ENCODE measurements at regions not wholly inside any gene's neighbourhood (a gene's known extent, or its start where the extent isn't known, plus 50 kb on each side); places are given as distances from the start of the nearest gene placed in this dataset.

DNA sequence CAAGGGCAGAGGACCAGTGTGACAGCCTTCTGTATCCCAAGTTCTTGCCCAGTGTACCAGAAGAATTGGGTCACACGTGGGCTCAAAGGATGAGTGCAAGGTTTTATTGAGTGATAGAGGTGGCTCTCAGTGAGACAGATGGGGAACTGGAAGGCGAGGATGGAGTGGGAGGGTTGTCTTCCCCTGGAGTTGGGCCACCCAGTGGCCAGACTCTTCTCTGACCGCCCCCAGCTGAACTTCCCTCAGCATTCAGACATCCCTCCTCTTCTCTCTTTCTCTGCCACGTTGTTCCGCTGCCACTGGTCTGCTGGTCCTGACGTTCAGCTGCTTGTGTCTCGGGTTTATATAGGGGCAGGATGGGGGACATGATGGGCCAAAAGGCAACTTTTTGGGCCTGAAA lies 150.1 kb upstream of the IVNS1ABP start:
- DNase-seq: no peak
- Histone ChIP-seq H3K27me3 (replicated peaks; ENCODE audit: control insufficient read depth, insufficient read depth, low read length) (no peaks in the 10 kb centered on the region), H3K4me1 (peaks cover 3% of the 10 kb centered on the region; the same call in 1 of the 2 replicates), H3K36me3 (ENCODE audit: control insufficient read depth, insufficient read depth, low read length) (no peaks in the 10 kb centered on the region), H3K4me3 (ENCODE audit: low read depth, low read length) (no peak overlapping the region), H3K9me3 (no peaks in the 10 kb centered on the region)
- Mint-ChIP-seq H3K27ac (ENCODE audit: unreplicated experiment) (no peak overlapping the region), H3K9me3 (ENCODE audit: unreplicated experiment) (peaks cover 12% of the 10 kb centered on the region), H3K36me3 (ENCODE audit: insufficient read depth, unreplicated experiment) (no peaks in the 10 kb centered on the region), H3K4me3 (ENCODE audit: unreplicated experiment) (no peak overlapping the region), H3K4me1 (ENCODE audit: low read depth, unreplicated experiment) (peaks cover 17% of the 10 kb centered on the region), H3K27me3 (ENCODE audit: insufficient read depth, unreplicated experiment) (no peaks in the 10 kb centered on the region)
- BruUV-seq (replicated peaks): no TSS peak
- CTCF ChIA-PET: no interaction called here
- POLR2A ChIA-PET: no interaction called here
- TF ChIP-seq, protein P1, sequence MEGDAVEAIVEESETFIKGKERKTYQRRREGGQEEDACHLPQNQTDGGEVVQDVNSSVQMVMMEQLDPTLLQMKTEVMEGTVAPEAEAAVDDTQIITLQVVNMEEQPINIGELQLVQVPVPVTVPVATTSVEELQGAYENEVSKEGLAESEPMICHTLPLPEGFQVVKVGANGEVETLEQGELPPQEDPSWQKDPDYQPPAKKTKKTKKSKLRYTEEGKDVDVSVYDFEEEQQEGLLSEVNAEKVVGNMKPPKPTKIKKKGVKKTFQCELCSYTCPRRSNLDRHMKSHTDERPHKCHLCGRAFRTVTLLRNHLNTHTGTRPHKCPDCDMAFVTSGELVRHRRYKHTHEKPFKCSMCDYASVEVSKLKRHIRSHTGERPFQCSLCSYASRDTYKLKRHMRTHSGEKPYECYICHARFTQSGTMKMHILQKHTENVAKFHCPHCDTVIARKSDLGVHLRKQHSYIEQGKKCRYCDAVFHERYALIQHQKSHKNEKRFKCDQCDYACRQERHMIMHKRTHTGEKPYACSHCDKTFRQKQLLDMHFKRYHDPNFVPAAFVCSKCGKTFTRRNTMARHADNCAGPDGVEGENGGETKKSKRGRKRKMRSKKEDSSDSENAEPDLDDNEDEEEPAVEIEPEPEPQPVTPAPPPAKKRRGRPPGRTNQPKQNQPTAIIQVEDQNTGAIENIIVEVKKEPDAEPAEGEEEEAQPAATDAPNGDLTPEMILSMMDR (IDR thresholded peaks at IDR 0.05; ENCODE audit: insufficient read depth in 1 of 2, low read depth in 1 of 2, low read length in 1 of 2, severe bottlenecking in 1 of 2, unreplicated experiment in 1 of 2): no peak
- intact Hi-C loops (cut with micrococcal nuclease; ENCODE audit: unreplicated experiment): no loop called here

DNA sequence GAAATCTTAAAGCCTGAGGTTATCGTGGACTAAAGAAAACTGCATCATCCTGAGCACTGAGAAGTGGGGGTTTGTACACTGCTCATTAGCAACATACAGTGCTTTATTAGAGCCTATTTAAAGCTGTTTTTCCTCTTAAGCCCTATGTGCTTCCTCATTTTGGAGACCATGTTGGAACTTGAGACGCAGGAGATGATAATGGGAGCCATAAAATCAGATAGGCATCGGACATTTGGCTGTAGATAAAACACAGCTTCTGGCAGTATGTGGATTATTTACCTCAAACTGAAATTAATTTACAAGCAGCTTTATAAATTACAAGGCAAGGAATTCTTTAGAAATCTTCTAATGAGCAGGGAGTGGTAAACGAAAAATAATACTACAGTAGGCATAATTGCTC lies 147.7 kb upstream of the IVNS1ABP start:
- Mint-ChIP-seq H3K4me3 (ENCODE audit: unreplicated experiment) (no peak overlapping the region), H3K27ac (ENCODE audit: unreplicated experiment) (no peak overlapping the region), H3K9me3 (ENCODE audit: unreplicated experiment) (peaks cover 12% of the 10 kb centered on the region), H3K27me3 (ENCODE audit: insufficient read depth, unreplicated experiment) (no peaks in the 10 kb centered on the region), H3K36me3 (ENCODE audit: insufficient read depth, unreplicated experiment) (no peaks in the 10 kb centered on the region), H3K4me1 (ENCODE audit: low read depth, unreplicated experiment) (peaks cover 20% of the 10 kb centered on the region)
- Histone ChIP-seq H3K4me1 (peaks cover 3% of the 10 kb centered on the region; the same call in 1 of the 2 replicates), H3K9me3 (no peaks in the 10 kb centered on the region), H3K27me3 (replicated peaks; ENCODE audit: control insufficient read depth, insufficient read depth, low read length) (no peaks in the 10 kb centered on the region), H3K36me3 (ENCODE audit: control insufficient read depth, insufficient read depth, low read length) (no peaks in the 10 kb centered on the region), H3K4me3 (ENCODE audit: low read depth, low read length) (no peak overlapping the region)
- CTCF ChIA-PET: no interaction called here
- intact Hi-C loops (cut with micrococcal nuclease; ENCODE audit: unreplicated experiment): no loop called here
- no peak for DNase-seq
- no TSS peak for BruUV-seq (replicated peaks)
- POLR2A ChIA-PET: no interaction called here
- TF ChIP-seq, protein P1 (IDR thresholded peaks at IDR 0.05; ENCODE audit: insufficient read depth in 1 of 2, low read depth in 1 of 2, low read length in 1 of 2, severe bottlenecking in 1 of 2, unreplicated experiment in 1 of 2): no peak

DNA sequence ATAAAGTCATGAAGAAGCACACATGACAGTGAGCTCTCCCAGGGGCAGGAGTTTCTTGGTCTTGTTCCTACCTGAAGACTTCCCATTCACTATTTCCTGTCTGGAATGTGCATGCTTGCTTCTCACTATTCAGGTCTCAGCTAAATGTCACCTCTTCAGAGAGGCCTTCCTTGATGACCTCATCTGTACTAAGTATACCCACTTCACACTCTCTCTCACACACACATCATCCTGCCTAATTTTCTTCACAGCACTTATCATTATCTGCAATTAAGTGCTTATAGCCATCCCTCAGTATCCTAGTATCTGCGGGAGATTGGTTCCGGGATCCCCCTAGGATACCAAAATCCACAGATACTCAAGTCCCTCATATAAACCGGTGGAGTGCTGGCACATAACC lies 146.4 kb upstream of the IVNS1ABP start:
- peaks cover 3% of the 10 kb centered on the region; the same call in 1 of the 2 replicates for H3K4me1 ChIP-seq
- no peaks in the 10 kb centered on the region for H3K36me3 ChIP-seq (ENCODE audit: control insufficient read depth, insufficient read depth, low read length)
- DNase-seq: no peak
- CTCF ChIA-PET: interaction anchor here (0.6 to 1.0 kb wide), 2 partner anchors 96 to 146 kb away, joined by 3 to 8 read pairs; partner anchors contain the start of gene IVNS1ABP
- BruUV-seq (replicated peaks): no TSS peak
- peaks cover 20% of the 10 kb centered on the region for H3K4me1 Mint-ChIP-seq (ENCODE audit: low read depth, unreplicated experiment)
- TF ChIP-seq, protein P1 (IDR thresholded peaks at IDR 0.05; ENCODE audit: insufficient read depth in 1 of 2, low read depth in 1 of 2, low read length in 1 of 2, severe bottlenecking in 1 of 2, unreplicated experiment in 1 of 2): no peak
- no peak overlapping the region for H3K4me3 Mint-ChIP-seq (ENCODE audit: unreplicated experiment)
- peak overlapping the region; percentile 56 for H3K27ac Mint-ChIP-seq (ENCODE audit: unreplicated experiment)
- no peaks in the 10 kb centered on the region for H3K27me3 Mint-ChIP-seq (ENCODE audit: insufficient read depth, unreplicated experiment)
- H3K36me3 Mint-ChIP-seq (ENCODE audit: insufficient read depth, unreplicated experiment): no peaks in the 10 kb centered on the region
- POLR2A ChIA-PET: interaction anchor here (0.8 to 2.0 kb wide), 2 partner anchors 78 to 146 kb away, joined by 5 to 7 read pairs; partner anchors contain the start of gene IVNS1ABP
- H3K9me3 Mint-ChIP-seq (ENCODE audit: unreplicated experiment): peaks cover 12% of the 10 kb centered on the region
- intact Hi-C loops (cut with micrococcal nuclease; ENCODE audit: unreplicated experiment): loop anchor here (2.0 kb wide), 1 partner anchor 147 kb away; the partner anchor contains the start of gene IVNS1ABP
- H3K4me3 ChIP-seq (ENCODE audit: low read depth, low read length): no peak overlapping the region
- no peaks in the 10 kb centered on the region for H3K9me3 ChIP-seq
- H3K27me3 ChIP-seq (replicated peaks; ENCODE audit: control insufficient read depth, insufficient read depth, low read length): no peaks in the 10 kb centered on the region
